ENCODE measurements at regions not wholly inside any gene's neighbourhood (a gene's known extent, or its start where the extent isn't known, plus 50 kb on each side); places are given as distances from the start of the nearest gene placed in this dataset.
"Not testable (repeated sequence)": the region's sequence is repeated elsewhere in the genome, so short reads cannot be mapped to it uniquely, and the experiment has no call there.

- no peak for DNase-seq
These were observed 255.6 kb downstream of the ERMARD start for GRCh38 chr6:170006900-170007467.

GRCh38 chr6:170006071-170006899 lies 254.9 kb downstream of the ERMARD start:
- DNase-seq: no peak

GRCh38 chr6:170005665-170006064 lies 254.2 kb downstream of the ERMARD start:
- DNase-seq: no peak

DNA sequence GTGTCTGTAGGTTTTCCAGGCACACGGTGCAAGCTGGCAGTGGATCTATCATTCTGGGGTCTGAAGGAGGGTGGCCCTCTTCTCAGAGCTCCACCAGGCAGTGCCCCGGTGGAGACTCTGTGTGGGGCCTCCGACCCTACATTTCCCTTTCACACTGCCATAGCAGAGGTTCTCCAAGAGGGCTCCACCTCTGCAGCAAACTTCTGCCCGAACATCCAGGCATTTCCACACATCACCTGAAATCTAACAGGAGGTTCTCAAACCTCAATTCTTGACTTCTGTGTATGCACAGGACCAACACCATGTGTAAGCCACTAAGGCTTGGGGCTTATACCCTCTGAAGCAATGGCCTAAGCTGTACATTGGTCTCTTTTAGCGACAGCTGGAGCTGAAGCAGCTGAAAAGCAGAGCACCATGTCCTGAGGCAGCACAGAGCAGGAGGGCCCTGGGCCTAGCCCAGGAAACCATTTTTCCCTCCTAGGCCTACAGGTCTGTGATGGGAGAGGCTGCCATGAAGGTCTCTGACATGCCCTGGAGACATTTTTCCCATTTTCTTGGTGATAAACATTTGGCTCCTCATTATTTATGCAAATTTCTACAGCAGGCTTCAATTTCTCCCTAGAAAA lies 253.3 kb downstream of the ERMARD start:
- DNase-seq: no peak

GRCh38 chr6:170003451-170004160 lies 252.2 kb downstream of the ERMARD start:
- no peak for DNase-seq

DNA sequence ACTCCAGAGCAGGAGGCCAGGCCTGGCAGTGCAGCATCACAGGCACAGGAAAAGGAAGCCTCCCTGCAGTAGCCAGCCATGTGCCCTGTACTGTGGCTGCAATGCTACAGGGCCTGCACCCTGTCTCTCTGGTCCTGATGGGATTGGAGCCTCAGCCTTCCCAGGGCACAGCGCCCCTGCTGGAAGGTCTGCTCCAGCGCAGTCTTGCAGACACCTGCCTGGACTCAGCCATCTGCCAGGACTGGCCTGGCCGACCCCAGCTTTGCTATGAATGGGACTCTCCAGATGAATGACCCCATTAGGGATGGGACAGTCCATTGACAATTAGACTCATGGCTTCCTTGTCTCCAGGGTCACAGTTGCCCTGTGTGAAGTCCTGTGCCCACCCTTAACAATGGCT lies 251.6 kb downstream of the ERMARD start:
- DNase-seq: no peak

DNA sequence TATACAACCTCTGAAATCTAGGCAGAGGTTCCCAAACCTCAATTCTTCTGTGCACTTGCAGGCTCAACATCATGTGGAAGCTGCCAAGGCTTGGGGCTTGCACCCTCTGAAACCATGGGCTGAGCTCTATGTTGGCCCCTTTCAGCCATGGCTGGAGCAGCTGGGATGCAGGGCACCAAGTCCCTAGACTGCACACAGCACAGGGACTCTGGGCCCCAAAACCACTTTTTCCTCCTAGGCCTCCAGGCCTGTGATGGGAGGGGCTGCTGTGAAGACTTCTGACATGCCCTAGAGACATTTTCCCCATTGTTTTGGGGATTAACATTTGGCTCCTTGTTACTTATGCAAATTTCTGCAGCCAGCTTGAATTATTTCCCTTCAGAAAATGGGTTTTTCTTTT lies 250.4 kb downstream of the ERMARD start:
- not testable (repeated sequence) for DNase-seq

DNA sequence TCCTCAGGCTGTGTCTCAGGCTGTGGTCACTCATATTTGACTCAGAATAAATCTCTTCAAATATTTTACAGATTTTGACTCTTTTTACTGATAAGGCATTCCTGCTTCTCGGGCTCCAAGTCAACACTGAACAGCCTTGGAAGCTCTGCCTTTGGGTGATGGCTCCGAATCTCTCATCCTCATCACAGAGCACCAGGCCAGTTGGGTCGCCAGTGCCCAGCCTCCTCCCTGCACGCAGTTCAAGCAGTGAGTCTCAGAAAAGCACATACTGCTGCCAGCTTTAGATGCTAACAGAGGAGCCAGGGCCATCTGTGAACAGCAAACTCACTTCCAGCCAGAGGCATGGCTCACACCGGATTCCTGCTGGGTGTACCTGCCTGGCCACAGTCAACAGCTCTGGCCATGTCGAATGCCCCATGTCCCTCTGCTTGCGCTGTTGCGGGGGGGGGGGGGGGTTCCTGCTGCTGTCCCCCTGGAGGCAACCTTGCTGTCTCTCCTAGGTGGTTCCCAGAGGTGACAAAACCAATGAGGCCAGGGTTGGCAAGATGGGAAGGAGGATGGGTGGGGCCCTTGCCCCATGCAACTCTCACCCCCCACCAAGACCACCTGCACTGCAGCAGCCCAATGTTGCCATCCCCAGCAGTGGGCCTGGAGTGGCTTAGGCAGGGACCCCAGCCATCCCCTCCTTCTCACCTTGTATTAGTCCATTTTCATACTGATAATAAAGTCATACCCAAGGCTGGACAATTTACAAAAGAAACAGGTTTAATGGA lies 248.8 kb downstream of the ERMARD start:
- DNase-seq: no peak

DNA sequence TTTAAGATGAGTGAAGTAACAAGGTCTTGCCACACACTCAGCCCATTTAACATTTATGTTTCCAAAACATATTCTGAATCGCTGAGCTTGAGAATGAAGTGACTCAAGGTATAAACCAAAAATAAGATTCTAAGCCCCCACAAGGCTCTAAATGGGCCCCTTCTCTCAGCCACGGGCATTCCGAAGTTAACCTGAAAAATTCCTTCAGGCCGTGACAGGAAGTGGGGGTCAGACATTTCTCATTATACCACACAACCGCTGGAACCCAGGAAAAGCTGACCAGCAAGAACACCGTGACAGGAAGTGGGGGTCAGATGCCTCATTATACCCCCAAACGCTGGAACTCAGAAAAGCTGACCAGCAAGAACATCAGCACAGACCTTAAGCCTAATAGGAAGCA lies 247.9 kb downstream of the ERMARD start:
- DNase-seq: no peak

DNA sequence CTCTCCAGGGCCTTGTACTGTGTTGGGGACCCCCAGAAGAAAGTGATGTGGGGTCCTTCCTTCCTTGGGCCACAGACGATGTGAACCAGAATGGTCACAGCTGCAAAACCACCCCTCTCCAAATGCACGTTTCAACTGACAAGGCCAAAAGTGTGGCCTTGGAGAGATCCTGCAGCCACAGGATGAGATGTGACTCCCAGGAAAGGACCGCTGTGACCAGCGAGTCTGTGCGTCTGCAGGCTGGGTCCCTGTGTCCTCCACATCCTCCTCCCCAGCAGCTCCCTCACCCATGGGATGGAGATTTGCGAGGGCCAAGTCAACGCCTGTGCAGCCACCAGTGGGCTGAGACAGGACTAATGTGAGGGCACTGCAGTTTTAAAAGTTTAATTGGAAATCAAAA lies 247.0 kb downstream of the ERMARD start:
- no peak for DNase-seq

GRCh38 chr6:169997930-169998218 lies 246.5 kb downstream of the ERMARD start:
- no peak for DNase-seq

DNA sequence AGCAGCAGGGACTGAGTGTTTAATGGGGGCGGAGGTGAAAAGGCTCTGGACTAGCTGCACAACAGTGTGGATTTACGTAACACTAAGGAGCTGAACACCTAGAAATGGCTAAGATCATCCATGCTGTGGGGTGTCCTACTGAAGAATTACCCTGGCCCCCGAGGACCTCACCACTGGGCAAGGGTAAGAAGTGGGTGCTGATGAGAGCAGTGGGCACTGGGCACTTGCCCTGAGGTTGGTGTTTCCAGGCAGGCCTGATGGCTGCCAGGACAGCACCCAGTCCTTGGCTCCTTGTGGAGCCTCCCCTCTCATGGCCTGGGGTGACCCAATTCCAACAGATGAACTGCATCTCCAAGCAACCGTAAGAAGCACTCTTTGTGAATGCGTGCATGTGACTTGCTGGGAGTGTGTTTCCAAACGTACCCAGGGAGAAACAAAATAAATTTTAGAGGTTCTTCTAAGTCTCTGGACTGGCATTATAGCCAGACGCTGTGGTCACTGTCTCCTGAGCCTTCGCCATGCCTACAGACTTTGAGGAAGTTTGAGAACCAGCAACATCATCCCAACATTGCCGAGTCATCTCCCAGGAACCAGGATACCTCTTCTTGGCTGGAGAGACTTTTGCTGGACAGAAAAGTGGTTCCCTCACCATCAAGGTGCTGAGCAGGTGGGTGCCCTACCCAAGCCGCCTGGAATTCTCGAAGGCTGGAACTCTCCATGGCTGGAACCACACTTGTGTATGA lies 245.9 kb downstream of the ERMARD start:
- DNase-seq: no peak

DNA sequence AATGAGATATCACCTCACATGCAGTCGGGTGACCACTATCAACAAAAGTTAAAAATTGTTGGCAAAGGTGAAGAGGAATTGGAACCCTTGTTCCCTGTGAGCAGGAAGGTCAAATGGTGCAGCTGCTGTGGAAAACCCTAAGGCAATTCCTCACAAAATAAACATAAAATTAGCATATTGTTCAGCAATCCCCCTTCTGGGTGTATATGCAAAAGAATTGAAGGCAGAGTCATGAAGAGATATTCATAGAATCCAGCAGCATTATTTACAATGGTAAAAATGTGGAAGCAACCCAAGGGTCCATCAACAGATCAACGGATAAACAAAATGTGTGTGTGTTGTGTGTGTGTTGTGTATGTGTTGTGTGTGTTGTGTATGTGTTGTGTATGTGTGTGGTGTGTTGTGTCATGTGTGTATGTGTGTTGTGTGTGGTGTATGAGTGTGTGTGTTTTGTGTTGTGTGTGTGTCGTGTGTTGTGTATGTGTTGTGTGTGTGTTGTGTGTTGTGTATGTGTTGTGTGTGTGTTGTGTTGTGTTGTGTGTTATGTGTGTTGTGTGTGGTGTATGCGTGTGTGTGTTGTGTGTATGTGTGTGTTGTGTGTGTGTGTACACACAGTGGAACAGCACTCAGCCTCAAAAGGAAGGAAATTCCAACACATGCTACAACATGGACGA lies 245.1 kb downstream of the ERMARD start:
- DNase-seq: no peak

DNA sequence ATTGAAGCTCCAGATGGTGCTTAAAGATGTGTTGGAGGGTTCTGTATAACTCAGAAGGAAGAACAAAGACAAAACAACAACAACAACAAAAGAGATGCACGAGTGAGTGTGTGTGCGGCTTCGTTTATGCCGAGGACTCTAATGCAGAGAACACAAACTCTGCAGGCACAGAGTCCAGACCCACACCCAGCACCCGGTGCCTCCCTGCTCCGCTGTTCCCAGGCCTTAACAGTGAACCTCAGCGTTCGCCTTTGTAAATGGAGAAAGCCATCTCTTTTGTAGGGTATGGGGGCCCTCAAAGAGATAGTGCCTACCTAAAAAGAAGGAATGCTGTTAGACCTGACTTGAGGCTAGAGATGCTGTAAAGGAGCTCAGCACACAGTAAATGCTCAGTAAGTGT lies 243.3 kb downstream of the ERMARD start:
- DNase-seq: no peak

DNA sequence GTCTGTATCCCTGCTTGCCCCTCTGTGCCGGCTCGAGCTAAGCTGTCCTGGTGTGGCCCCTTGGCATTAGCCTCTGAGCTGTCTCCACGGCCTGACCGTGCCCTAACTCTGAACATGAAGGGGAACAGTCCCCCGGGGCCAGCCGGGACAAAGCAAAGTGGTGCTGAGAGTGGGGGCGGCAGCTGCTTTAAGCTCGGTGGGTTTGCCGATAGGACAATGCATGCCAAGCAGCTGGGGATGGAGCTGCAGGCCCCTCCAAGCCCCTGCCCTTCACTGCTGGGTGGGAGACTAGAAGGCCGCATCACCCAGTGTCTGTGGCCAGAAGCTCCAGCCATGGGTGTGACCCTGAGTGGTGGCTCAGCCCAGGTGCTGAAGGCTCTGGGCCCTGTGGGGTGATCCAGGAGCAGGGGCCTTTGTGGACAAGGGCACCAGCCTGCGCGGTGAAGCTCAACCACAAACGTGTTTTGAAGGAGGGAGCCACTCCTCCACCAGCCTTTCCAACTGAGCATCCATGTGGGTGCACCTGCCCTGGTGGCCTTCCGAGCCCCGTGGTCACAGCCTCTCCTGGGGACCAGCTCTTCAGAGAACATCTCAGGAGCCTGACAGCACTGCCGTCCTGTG lies 242.5 kb downstream of the ERMARD start:
- no peak for DNase-seq

DNA sequence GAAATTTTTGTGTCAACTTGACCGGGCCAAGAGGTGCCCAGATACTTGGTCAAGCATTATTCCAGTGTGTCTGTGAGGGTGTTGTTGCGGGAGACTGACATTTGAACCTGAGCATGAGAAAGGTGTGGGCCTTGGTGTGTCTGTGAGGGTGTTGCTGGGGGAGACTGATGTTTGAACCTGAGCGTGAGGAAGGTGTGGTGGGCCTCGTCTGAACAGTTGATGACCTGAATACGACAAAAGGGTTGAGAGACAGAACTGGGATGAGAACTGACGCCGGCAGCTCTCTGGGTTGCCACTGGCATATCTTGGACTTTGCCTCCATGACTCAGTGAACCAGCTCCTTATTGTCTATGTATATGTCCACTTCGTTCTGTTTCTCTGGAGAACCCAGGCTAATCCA lies 240.5 kb downstream of the ERMARD start:
- DNase-seq: no peak

GRCh38 chr6:169991031-169991390 lies 239.6 kb downstream of the ERMARD start:
- no peak for DNase-seq

DNA sequence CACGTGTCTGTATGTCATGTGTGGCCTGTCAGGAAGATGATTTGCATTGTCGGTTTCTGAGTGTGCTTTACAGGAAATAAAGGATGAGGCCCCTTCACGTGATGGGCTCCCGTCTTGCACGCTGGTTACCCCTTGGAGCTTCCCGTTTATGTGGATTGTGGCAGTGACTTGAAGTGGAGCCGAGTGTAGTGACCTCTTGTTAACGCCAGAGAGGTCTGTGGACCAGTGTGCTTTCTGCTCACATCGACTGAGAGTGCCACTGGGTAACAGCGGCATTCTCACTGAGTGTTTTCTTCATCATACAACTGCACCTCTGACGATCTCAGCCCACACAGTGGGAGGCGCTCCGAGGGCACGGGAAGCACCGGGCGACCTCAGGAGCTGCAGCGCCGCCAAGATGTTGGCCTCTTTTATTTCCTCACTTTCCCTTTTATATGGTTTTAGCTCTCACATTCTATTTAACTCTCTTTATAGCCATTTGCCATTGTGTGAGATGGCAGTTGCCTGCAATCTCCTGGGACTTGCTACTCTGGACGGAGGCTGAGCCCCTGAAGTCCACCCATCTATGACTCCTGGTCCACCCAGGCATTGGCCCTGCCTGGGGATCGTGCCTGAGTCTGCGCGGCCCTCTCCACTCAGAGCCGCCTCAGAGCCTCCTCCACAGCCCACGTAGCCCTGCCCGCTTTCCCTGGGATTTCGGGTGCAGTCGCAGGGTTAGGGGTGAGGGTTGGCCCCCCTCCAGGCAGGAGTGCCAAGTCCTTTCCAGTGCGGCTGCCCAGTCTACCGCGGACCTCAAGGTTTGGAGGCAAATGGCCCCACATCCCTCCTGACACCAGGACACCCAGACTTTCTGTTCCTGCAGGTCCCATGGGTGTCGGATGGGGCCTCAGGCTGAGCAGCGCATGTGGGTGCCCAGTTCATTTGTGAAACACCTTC lies 238.9 kb downstream of the ERMARD start:
- peak in 5 of 6 experiments; percentile 5 to 54 (median 13) for DNase-seq

- DNase-seq: no peak
These were observed 238.2 kb downstream of the ERMARD start for GRCh38 chr6:169989594-169989993.

Measured in stimulated activated naive CD4-positive, alpha-beta T cell (primary cell).